A549 (cell line): ENCODE measurements at regions not wholly inside any gene's neighbourhood (a gene's known extent, or its start where the extent isn't known, plus 50 kb on each side); places are given as distances from the start of the nearest gene placed in this dataset.

Experiments
- ATAC-seq, 2 experiments: fragments of 200-7000 bp in 1 of 2; fragments of >200 bp in 1 of 2; cut with Nextera tagmentation in 1 of 2; cut with Tn5 transposase in 1 of 2; 3 replicates each; pipeline versions ENCODE4 v1.8.0 to v1.9.1; 2018 to 2020; ENCODE audit warnings: mild to moderate bottlenecking in 1 of 2, moderate library complexity in 1 of 2
- CTCF ChIA-PET: fragments of 300-600 bp; sonication (Branson Sonifier 250); formaldehyde crosslinking; extraction: SDS; loops from one replicate; lab custom pipeline; 2021; ENCODE audit warnings: antibody characterized with exemption, inconsistent platforms; lab: Yijun Ruan, JAX
- POLR2A ChIA-PET: fragments of 350-600 bp; formaldehyde crosslinking; extraction: SDS; loops from one replicate; lab custom pipeline; 2021; ENCODE audit warnings: antibody characterized with exemption, inconsistent platforms; lab: Yijun Ruan, JAX
- DNase-seq, 2 experiments: peaks; one replicate each; pipeline versions ENCODE4 v3.0.0 to v3.0.0-alpha.2; 2011 to 2016; ENCODE audit warnings: low read depth in 1 of 2, low spot score in 1 of 2
- FAIRE-seq: peaks from 2 replicates; lab custom pipeline; 2011; peaks lifted over from hg19 to GRCh38; lab: Jason Lieb, UNC
- H3K27ac ChIP-seq, 2 experiments: fragments of >200 bp; sonication (Bioruptor Twin); formaldehyde crosslinking; 3 replicates each; pipeline ENCODE4 v1.5.1; 2016 to 2017
- H3K4me1 ChIP-seq: fragments of >200 bp; sonication (Bioruptor Twin); formaldehyde crosslinking; 3 replicates; pipeline ENCODE4 v1.6.1; 2016
- H3K4me2 ChIP-seq: fragments of >200 bp; sonication (Bioruptor Twin); formaldehyde crosslinking; 3 replicates; pipeline ENCODE4 v1.6.1; 2016
- H3K4me3 ChIP-seq: fragments of >200 bp; sonication (Bioruptor Twin); formaldehyde crosslinking; 3 replicates; pipeline ENCODE4 v1.5.1; 2016
- H3K9me3 ChIP-seq: fragments of >200 bp; sonication (Bioruptor Twin); formaldehyde crosslinking; 3 replicates; pipeline ENCODE4 v1.6.1; 2016
- ATOH8 ChIP-seq: fragments of 250-450 bp; sonication (Bioruptor Pico); IDR thresholded peaks from 2 replicates; pipeline ENCODE4 v1.5.0; 2020; ENCODE audit warnings: low read depth, mild to moderate bottlenecking, moderate library complexity
- CBX2 ChIP-seq: fragments of 200-600 bp; sonication (generic); IDR thresholded peaks from 2 replicates; pipeline ENCODE4 v1.6.1; 2016; ENCODE audit warnings: low read depth, mild to moderate bottlenecking, borderline replicate concordance
- E2F6 ChIP-seq: IDR thresholded peaks from 2 replicates; pipeline ENCODE4 v1.6.1; 2012; ENCODE audit warnings: low read depth, borderline replicate concordance
- EHMT2 ChIP-seq: fragments of 200-600 bp; sonication (generic); IDR thresholded peaks from 2 replicates; pipeline ENCODE4 v1.6.1; 2016; ENCODE audit warnings: antibody characterized with exemption, low read depth, mild to moderate bottlenecking, moderate library complexity
- EP300 ChIP-seq, 2 experiments: fragments of >200 bp; sonication (Bioruptor Twin); formaldehyde crosslinking; IDR thresholded peaks; 2 replicates in 1 of 2; 3 replicates in 1 of 2; pipeline ENCODE4 v1.6.1; 2016 to 2017
- FOXS1 ChIP-seq: fragments of 250-450 bp; sonication (Bioruptor Pico); IDR thresholded peaks from 2 replicates; pipeline ENCODE4 v1.5.0; 2020; ENCODE audit warnings: mild to moderate bottlenecking, moderate library complexity
- HES2 ChIP-seq: fragments of >200 bp; sonication (Bioruptor Twin); formaldehyde crosslinking; IDR thresholded peaks from 2 replicates; pipeline ENCODE4 v1.6.1; 2016
- HEYL ChIP-seq: fragments of 250-450 bp; sonication (Bioruptor Pico); IDR thresholded peaks from 2 replicates; pipeline ENCODE4 v1.8.0; 2021; ENCODE audit warnings: mild to moderate bottlenecking, moderate library complexity
- HOXB13 ChIP-seq: fragments of 250-450 bp; sonication (Bioruptor Pico); IDR thresholded peaks from 2 replicates; pipeline ENCODE4 v1.5.0; 2020; ENCODE audit warnings: low read depth, mild to moderate bottlenecking, moderate library complexity
- JUN ChIP-seq, 2 experiments: fragments of >200 bp; sonication (Bioruptor Twin); formaldehyde crosslinking; IDR thresholded peaks; 2 replicates in 1 of 2; 3 replicates in 1 of 2; pipeline ENCODE4 v1.6.1; 2016 to 2017
- JUNB ChIP-seq: fragments of >200 bp; sonication (Bioruptor Twin); formaldehyde crosslinking; IDR thresholded peaks from 2 replicates; pipeline ENCODE4 v1.6.1; 2016
- MAFK ChIP-seq: fragments of 450-650 bp; IDR thresholded peaks from 2 replicates; pipeline ENCODE4 v1.6.1; 2014; ENCODE audit not compliant: partially characterized antibody
- MAX ChIP-seq: IDR thresholded peaks from 2 replicates; pipeline ENCODE4 v1.6.1; 2012
- MYC ChIP-seq: IDR thresholded peaks from 2 replicates; pipeline ENCODE4 v1.6.1; 2012; ENCODE audit warnings: mild to moderate bottlenecking, inconsistent platforms, low read length, improper control_type of control experiment, borderline replicate concordance
- NPAS2 ChIP-seq: fragments of 250-450 bp; sonication (Bioruptor Pico); IDR thresholded peaks from 2 replicates; pipeline ENCODE4 v1.8.0; 2022; ENCODE audit warnings: mild to moderate bottlenecking, moderate library complexity, borderline replicate concordance
- PHF8 ChIP-seq: fragments of 200-600 bp; sonication (generic); IDR thresholded peaks from 2 replicates; pipeline ENCODE4 v1.6.1; 2016; ENCODE audit warnings: low read depth, mild to moderate bottlenecking, antibody characterized with exemption, moderate library complexity, borderline replicate concordance
- POLR2A ChIP-seq: IDR thresholded peaks from 2 replicates; pipeline ENCODE4 v1.6.1; 2012; ENCODE audit warnings: mild to moderate bottlenecking, low read length
- RNF2 ChIP-seq: fragments of 200-600 bp; sonication (generic); IDR thresholded peaks from 2 replicates; pipeline ENCODE4 v1.6.1; 2016; ENCODE audit warnings: low read depth, mild to moderate bottlenecking, antibody characterized with exemption, moderate library complexity, borderline replicate concordance
- SREBF2 ChIP-seq: fragments of 450-650 bp; IDR thresholded peaks from 2 replicates; pipeline ENCODE4 v1.6.1; 2014; ENCODE audit warnings: mild to moderate bottlenecking, moderate library complexity
- TFCP2L1 ChIP-seq: fragments of 250-450 bp; sonication (Bioruptor Pico); IDR thresholded peaks from 2 replicates; pipeline ENCODE4 v1.5.0; 2021; ENCODE audit warnings: mild to moderate bottlenecking
- USF2 ChIP-seq: fragments of 450-650 bp; IDR thresholded peaks from 2 replicates; pipeline ENCODE4 v1.6.1; 2014; ENCODE audit warnings: antibody characterized with exemption
- ZNF302 ChIP-seq: fragments of 250-450 bp; sonication (Bioruptor Pico); IDR thresholded peaks from 2 replicates; pipeline ENCODE4 v1.9.0; 2021; ENCODE audit warnings: inconsistent platforms, mild to moderate bottlenecking, moderate library complexity
- ZSCAN20 ChIP-seq: fragments of 250-450 bp; sonication (Bioruptor Pico); IDR thresholded peaks from 2 replicates; pipeline ENCODE4 v1.8.0; 2022; ENCODE audit warnings: mild to moderate bottlenecking, moderate library complexity
- WGBS: methylation state at CpG from one replicate; pipeline ENCODE4 v1.1.6; 2017; ENCODE audit errors: missing lambda C conversion rate; 5-methylcytosine and 5-hydroxymethylcytosine counted together
- TF ChIP-seq, protein P1 (sequence below): fragments of 150-350 bp; IDR thresholded peaks from 2 replicates; pipeline ENCODE4 v1.6.1; 2014; ENCODE audit warnings: low read depth, mild to moderate bottlenecking, low read length

DNA sequence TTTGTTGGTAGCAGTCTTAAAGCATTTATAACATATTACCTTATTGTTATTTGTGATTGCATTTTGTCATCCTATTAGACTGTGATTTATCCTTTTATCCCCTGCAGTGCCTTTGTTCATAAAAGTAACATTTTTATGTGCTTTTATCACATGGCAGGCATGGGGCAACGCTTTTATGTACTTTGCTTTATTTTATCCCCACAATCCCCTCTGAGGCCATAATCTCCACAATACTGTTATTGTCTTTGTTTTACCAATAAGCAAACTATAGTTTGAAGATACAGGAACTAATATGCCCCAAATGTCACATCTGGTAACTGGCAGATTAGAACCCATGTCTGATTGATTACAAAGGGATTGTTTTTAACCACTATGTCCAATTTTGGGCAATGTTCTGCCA, 613.5 kb downstream of the REEP3 start:
- 3% methylated on average over 1 of the region's 1 CpG for WGBS
- FAIRE-seq, result no peak

DNA sequence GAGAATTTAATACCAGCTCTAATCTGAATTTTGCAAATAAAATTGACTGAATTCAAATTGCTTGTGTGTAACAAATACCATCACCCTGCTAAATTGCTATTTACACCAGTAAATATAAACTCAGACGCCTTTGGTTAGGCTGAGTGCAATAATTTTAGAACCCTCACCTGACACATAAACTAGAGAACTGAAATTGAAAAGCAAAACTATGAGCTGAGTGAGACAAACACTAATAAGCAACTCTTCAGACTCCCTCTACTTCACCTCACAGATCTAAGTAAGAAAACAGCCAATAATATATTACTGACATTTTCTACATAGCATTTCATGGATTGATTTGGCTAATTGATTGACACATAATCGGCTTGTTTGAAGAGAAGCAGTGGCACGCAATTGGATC, 621.2 kb downstream of the REEP3 start:
- Histone ChIP-seq H3K4me3 (no peak overlapping the region), H3K4me1 (no peaks in the 10 kb centered on the region), H3K27ac (no peak overlapping the region), H3K9me3 (no peaks in the 10 kb centered on the region), H3K4me2 (no peak overlapping the region)
- 4% methylated on average over 3 of the region's 3 CpGs for WGBS
- ATAC-seq, result no peak
- CTCF ChIA-PET, result interaction anchor here (0.6 kb wide), 1 partner anchor 14 kb away, joined by 3 read pairs; no protein-coding TSS in a partner anchor
- POLR2A ChIA-PET, result no interaction called here
- TF ChIP-seq MAX (no peak), ATOH8 (CRISPR knock-in tag) (no peak), USF2 (no peak), HES2 (no peak), EHMT2 (no peak), POLR2A (no peak), JUNB (no peak), JUN (IDR thresholded peaks at IDR 0.05) (no peak), TFCP2L1 (CRISPR knock-in tag) (no peak), ZSCAN20 (CRISPR knock-in tag) (no peak), EP300 (IDR thresholded peaks at IDR 0.05) (no peak)
- TF ChIP-seq, protein P1, sequence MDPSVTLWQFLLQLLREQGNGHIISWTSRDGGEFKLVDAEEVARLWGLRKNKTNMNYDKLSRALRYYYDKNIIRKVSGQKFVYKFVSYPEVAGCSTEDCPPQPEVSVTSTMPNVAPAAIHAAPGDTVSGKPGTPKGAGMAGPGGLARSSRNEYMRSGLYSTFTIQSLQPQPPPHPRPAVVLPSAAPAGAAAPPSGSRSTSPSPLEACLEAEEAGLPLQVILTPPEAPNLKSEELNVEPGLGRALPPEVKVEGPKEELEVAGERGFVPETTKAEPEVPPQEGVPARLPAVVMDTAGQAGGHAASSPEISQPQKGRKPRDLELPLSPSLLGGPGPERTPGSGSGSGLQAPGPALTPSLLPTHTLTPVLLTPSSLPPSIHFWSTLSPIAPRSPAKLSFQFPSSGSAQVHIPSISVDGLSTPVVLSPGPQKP, result no peak
- no peak for FAIRE-seq
- no peak for DNase-seq

More for the DNA sequence above, 613.5 kb downstream of the REEP3 start:
- Histone ChIP-seq H3K27ac (no peak overlapping the region), H3K4me2 (no peak overlapping the region), H3K4me1 (no peaks in the 10 kb centered on the region), H3K4me3 (no peak overlapping the region), H3K9me3 (no peaks in the 10 kb centered on the region)
- ChIA-PET POLR2A (no interaction called here), CTCF (no interaction called here)
- DNase-seq, result no peak
- TF ChIP-seq ZNF302 (CRISPR knock-in tag), result no peak
- no peak for TF ChIP-seq NPAS2 (CRISPR knock-in tag)
- TF ChIP-seq HOXB13 (CRISPR knock-in tag), result no peak
- no peak for TF ChIP-seq MAX
- no peak for TF ChIP-seq FOXS1 (CRISPR knock-in tag)
- TF ChIP-seq MYC, result no peak
- no peak for TF ChIP-seq ATOH8 (CRISPR knock-in tag)
- no peak for TF ChIP-seq PHF8
- no peak for TF ChIP-seq E2F6
- no peak for TF ChIP-seq EHMT2
- no peak for TF ChIP-seq USF2
- TF ChIP-seq HEYL (CRISPR knock-in tag), result no peak
- TF ChIP-seq SREBF2, result no peak
- TF ChIP-seq CBX2, result no peak
- no peak for TF ChIP-seq RNF2
- TF ChIP-seq MAFK, result no peak
- ATAC-seq, result no peak
